ENCODE measurements at regions not wholly inside any gene's neighbourhood (a gene's known extent, or its start where the extent isn't known, plus 50 kb on each side); places are given as distances from the start of the nearest gene placed in this dataset.
A peak's percentile ranks its signal among the peaks of the same experiment; 100 is the strongest.

DNA sequence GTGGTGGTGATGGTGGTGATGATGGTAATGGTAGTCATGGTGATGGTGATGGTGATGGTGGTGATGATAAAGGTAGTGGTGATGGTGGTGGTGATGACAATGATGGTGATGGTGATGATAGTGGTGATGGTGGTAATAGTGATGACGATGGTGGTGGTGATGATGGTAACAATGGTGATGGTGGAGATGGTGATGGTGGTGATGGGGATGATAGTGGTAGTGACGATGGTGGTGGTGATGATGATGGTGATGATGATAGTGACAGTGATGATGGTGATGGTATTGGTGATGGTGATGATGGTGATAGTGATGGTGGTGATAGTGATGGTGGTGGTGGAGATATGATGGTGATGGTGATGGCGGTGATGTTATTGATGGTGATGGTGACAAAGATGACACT lies 108.4 kb upstream of the NKX1-1 start:
- intact Hi-C loops (cut with DNase I; ENCODE audit: low total_unique reads), result no loop called here
- peaks cover 0 to 83% (median 37%) of the 10 kb centered on the region in 7 donors for H3K27me3 ChIP-seq (replicated peaks in 1 of 7)
- H3K36me3 ChIP-seq, result no peaks in the 10 kb centered on the region
- H3K4me1 ChIP-seq, result peaks cover 0 to 11% (median 4%) of the 10 kb centered on the region in 6 donors
- no peak overlapping the region for H3K4me3 ChIP-seq
- TF ChIP-seq, protein P1, sequence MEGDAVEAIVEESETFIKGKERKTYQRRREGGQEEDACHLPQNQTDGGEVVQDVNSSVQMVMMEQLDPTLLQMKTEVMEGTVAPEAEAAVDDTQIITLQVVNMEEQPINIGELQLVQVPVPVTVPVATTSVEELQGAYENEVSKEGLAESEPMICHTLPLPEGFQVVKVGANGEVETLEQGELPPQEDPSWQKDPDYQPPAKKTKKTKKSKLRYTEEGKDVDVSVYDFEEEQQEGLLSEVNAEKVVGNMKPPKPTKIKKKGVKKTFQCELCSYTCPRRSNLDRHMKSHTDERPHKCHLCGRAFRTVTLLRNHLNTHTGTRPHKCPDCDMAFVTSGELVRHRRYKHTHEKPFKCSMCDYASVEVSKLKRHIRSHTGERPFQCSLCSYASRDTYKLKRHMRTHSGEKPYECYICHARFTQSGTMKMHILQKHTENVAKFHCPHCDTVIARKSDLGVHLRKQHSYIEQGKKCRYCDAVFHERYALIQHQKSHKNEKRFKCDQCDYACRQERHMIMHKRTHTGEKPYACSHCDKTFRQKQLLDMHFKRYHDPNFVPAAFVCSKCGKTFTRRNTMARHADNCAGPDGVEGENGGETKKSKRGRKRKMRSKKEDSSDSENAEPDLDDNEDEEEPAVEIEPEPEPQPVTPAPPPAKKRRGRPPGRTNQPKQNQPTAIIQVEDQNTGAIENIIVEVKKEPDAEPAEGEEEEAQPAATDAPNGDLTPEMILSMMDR (IDR thresholded peaks at IDR 0.05 in 8 of 11, conservative IDR thresholded peaks at IDR 0.05 in 3 of 11), result no peak
- TF ChIP-seq POLR2A (IDR thresholded peaks at IDR 0.05), result no peak
- TF ChIP-seq POLR2AphosphoS5 (IDR thresholded peaks at IDR 0.05), result no peak
- DNase-seq, result no peak
- WGBS, 5 donors, result 45 to 90% (median 79%) methylated on average over 3 of the region's 3 CpGs
- H3K27ac ChIP-seq, result no peak overlapping the region
- peaks cover 0 to 5% (median 0%) of the 10 kb centered on the region in 8 donors for H3K9me3 ChIP-seq

- H3K27me3 ChIP-seq (replicated peaks in 1 of 7), result peaks cover 0 to 83% (median 32%) of the 10 kb centered on the region in 7 donors
- H3K9me3 ChIP-seq, result peaks cover 0 to 5% (median 0%) of the 10 kb centered on the region in 8 donors
- TF ChIP-seq, protein P1 (IDR thresholded peaks at IDR 0.05 in 8 of 11, conservative IDR thresholded peaks at IDR 0.05 in 3 of 11), result no peak
- TF ChIP-seq POLR2AphosphoS5 (IDR thresholded peaks at IDR 0.05) (no peak), POLR2A (IDR thresholded peaks at IDR 0.05) (no peak)
- H3K4me1 ChIP-seq, result peaks cover 0 to 11% (median 4%) of the 10 kb centered on the region in 6 donors
- DNase-seq, result no peak
- 79 to 95% (median 88%) methylated on average over 4 of the region's 4 CpGs for WGBS, 5 donors
- H3K4me3 ChIP-seq, result peak overlapping the region in 1 of 8 donors; percentile 36
- intact Hi-C loops (cut with DNase I; ENCODE audit: low total_unique reads), result no loop called here
- no peaks in the 10 kb centered on the region for H3K36me3 ChIP-seq
- H3K27ac ChIP-seq, result no peak overlapping the region
These were observed 107.8 kb upstream of the NKX1-1 start for GRCh38 chr4:1513936-1514483.

DNA sequence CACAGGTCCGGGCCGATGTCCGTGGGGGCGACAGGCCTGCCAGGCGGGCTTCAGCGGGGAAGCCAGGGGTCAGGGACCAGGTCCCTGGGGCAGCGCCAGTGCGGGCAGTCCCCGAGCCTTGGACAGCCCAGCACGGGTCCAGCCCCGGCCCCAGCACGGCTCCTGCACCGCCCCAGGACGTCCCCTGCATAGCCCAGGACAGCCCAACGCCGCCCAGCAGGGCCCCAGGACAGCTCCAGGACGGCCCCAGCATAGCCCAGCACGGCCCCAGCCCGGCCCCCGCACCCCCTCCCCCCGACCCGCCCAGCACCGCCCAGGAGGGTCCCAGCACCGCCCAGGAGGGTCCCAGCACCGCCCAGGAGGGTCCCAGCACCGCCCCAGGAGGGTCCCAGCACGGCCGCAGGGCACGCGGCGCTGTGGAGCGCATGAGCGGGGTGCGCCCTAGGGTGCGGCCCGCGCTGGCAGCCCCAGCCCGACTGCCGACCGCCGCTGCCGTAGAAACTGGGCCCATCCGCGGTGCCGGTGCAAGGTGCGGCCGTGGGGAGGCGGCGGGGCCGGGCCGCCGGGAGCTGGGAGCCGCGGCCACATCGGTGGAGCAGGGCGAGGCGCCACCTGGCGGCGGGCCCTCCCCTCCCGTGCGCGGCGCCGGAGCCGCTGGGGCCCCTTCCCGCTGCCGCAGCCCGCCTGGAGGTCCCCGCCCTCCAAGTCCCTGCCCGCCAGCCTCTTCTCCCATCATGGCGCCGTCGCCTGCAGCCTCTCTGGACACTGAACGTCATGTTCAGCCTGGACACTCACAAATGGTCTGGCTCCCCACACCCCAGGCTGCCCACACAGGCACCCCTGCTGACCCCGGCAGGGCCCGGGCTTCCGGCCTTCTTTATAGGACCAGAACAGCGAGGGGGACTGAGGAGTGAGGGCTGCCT lies 106.8 kb upstream of the NKX1-1 start:
- H3K36me3 ChIP-seq, result no peaks in the 10 kb centered on the region
- intact Hi-C loops (cut with DNase I; ENCODE audit: low total_unique reads), result no loop called here
- TF ChIP-seq, protein P1 (IDR thresholded peaks at IDR 0.05 in 8 of 11, conservative IDR thresholded peaks at IDR 0.05 in 3 of 11), result peak in 7 of 11 experiments; percentile 35 to 77 (median 69)
- peak in 1 of 3 donors; percentile 59 for TF ChIP-seq POLR2AphosphoS5 (IDR thresholded peaks at IDR 0.05)
- TF ChIP-seq POLR2A (IDR thresholded peaks at IDR 0.05), result no peak
- peaks cover 0 to 83% (median 31%) of the 10 kb centered on the region in 7 donors for H3K27me3 ChIP-seq (replicated peaks in 1 of 7)
- peak overlapping the region in 3 of 8 donors; percentile 9 to 65 (median 56) for H3K27ac ChIP-seq
- 10 to 36% (median 13%) methylated on average over 20 to 78 of the region's 78 CpGs for WGBS, 5 donors
- peak overlapping the region in 3 of 8 donors; percentile 21 to 59 (median 36) for H3K4me3 ChIP-seq
- peaks cover 0 to 11% (median 4%) of the 10 kb centered on the region in 6 donors for H3K4me1 ChIP-seq
- DNase-seq, result peak; percentile 80
- H3K9me3 ChIP-seq, result peaks cover 0 to 5% (median 0%) of the 10 kb centered on the region in 8 donors
